Activated T-helper 17 cell treated with anti-CD3 and anti-CD28 coated beads, Interleukin-2, amount 50 U/mL, for 72 hours (primary cell): ENCODE measurements at regions not wholly inside any gene's neighbourhood (a gene's known extent, or its start where the extent isn't known, plus 50 kb on each side); places are given as distances from the start of the nearest gene placed in this dataset.

Source experiments
- ATAC-seq: fragments of 150-1000 bp; cut with Tn5 transposase; replicated peaks from 2 replicates; pipeline ENCODE4 v1.10.0; 2021; ENCODE audit warnings: mild to moderate bottlenecking, moderate library complexity
- H3K27ac Mint-ChIP-seq: one replicate; pipeline ENCODE4 v1.8.0; 2022; ENCODE audit warnings: mixed read lengths
- H3K27me3 Mint-ChIP-seq: one replicate; pipeline ENCODE4 v1.8.0; 2022; ENCODE audit warnings: mixed read lengths
- H3K36me3 Mint-ChIP-seq: one replicate; pipeline ENCODE4 v1.8.0; 2022; ENCODE audit warnings: low read depth, mild to moderate bottlenecking, mixed read lengths
- H3K4me1 Mint-ChIP-seq: one replicate; pipeline ENCODE4 v1.8.0; 2022; ENCODE audit warnings: mixed read lengths
- H3K4me3 Mint-ChIP-seq: one replicate; pipeline ENCODE4 v1.8.0; 2022; ENCODE audit warnings: mild to moderate bottlenecking, mixed read lengths
- H3K9me3 Mint-ChIP-seq: one replicate; pipeline ENCODE4 v1.8.0; 2022; ENCODE audit warnings: mixed read lengths

DNA sequence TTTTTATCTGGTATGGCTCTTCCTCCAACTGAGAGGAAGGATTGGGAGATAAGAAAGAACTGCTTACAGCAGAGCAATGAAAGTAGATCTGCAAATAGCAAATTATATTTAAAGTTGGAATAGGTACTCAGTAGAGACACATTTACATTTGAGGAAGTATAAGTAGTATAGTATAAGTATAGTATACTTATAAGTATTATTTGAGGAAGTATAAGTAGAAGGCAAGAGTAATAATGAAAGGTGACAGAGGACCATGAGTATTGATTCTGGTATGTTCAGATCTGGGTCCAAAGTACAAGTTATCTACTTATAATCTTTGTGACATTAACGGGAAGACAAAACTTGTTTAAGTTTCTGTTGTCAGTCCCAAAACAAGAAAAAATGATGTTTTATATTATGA, 527.6 kb upstream of the SORCS1 start:
- no peak for ATAC-seq
- Mint-ChIP-seq H3K36me3 (no peaks in the 10 kb centered on the region), H3K27me3 (no peaks in the 10 kb centered on the region), H3K9me3 (peaks cover 13% of the 10 kb centered on the region), H3K27ac (no peak overlapping the region), H3K4me1 (no peaks in the 10 kb centered on the region), H3K4me3 (no peak overlapping the region)

DNA sequence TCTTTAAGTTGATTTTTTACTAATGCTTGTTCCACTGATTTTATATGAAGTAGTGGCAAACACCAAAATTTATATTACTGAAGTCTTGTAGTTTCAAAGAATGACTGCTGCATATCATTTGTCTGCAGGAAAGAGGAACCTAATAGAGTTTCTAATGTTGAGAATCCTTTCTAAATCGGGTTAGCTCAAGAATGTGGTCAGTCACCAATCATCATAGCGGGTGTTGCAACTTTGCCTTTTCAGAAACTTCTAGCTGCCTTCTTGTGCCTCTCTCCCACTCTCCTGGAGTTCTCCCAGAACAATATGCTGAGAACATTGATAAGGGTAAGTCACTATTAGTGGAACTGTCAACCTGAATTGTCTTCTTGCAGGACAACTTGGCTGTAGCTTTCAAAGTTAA, 524.8 kb upstream of the SORCS1 start:
- Mint-ChIP-seq H3K27ac (no peak overlapping the region), H3K27me3 (no peaks in the 10 kb centered on the region), H3K36me3 (no peaks in the 10 kb centered on the region), H3K4me1 (no peaks in the 10 kb centered on the region), H3K9me3 (peaks cover 17% of the 10 kb centered on the region), H3K4me3 (no peak overlapping the region)
- no peak for ATAC-seq

DNA sequence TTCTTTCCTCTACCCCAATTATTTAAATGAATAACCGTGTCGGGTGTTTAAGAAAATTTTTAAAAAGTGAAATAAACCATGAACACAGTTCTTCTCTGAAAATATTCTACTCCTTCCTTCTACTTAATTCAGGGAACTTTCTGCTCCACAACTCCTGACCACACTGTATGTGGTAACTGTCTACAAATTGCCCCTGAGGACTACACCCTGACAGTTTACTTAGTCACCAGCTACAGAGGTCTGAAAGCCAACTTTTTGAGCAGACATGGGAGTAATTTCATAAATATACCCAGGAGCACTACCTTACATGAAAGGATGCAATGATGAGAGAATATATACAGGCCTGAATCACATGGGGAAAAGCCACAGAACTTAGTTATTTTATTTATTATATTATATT, 523.2 kb upstream of the SORCS1 start:
- Mint-ChIP-seq H3K4me3 (no peak overlapping the region), H3K27ac (no peak overlapping the region), H3K4me1 (no peaks in the 10 kb centered on the region), H3K36me3 (no peaks in the 10 kb centered on the region), H3K27me3 (no peaks in the 10 kb centered on the region), H3K9me3 (peaks cover 15% of the 10 kb centered on the region)
- no peak for ATAC-seq

DNA sequence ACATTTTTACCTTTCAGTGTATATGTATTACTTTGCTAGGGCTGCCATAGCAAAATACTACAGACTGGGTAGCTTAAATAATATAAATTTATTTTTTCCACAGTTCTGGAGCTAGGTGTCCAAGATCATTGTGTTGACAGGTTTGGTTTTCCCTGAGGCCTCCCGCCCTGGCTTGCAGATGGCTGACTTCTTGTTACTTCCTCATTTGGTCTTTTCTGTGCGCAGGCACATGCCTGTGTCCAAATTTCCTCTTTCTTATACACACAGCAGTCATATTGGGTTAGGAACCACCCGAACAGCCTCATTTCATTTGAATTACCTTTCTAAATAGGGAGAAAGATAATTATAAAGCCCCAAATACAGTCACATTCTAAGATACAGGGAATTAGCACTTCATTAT, 521.6 kb upstream of the SORCS1 start:
- no peaks in the 10 kb centered on the region for H3K27me3 Mint-ChIP-seq
- H3K4me3 Mint-ChIP-seq = no peak overlapping the region
- no peak overlapping the region for H3K27ac Mint-ChIP-seq
- no peaks in the 10 kb centered on the region for H3K36me3 Mint-ChIP-seq
- H3K4me1 Mint-ChIP-seq = no peaks in the 10 kb centered on the region
- no peak for ATAC-seq
- H3K9me3 Mint-ChIP-seq = peaks cover 13% of the 10 kb centered on the region

DNA sequence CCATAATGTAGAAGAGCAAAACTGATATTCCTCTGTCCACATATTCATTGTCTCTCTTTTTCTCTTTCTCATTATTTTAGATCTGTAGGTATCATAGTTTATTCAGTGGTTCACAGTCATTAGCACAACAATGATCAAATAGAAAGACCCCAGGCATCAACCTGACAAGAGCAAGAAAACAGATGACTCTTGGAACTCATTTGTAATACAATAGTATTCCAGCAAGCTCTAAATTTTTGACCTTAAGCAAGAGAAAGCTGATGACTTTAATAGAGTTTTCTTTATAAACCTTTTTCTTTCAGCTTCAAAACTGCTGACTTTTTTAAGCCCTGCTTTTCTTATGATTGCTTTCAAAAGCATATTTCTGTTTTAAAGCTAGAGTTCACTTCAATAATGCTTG, 507.5 kb upstream of the SORCS1 start:
- Mint-ChIP-seq H3K36me3 (no peaks in the 10 kb centered on the region), H3K27ac (no peak overlapping the region), H3K9me3 (peaks cover 11% of the 10 kb centered on the region), H3K27me3 (no peaks in the 10 kb centered on the region), H3K4me1 (no peaks in the 10 kb centered on the region), H3K4me3 (no peak overlapping the region)
- ATAC-seq = no peak

DNA sequence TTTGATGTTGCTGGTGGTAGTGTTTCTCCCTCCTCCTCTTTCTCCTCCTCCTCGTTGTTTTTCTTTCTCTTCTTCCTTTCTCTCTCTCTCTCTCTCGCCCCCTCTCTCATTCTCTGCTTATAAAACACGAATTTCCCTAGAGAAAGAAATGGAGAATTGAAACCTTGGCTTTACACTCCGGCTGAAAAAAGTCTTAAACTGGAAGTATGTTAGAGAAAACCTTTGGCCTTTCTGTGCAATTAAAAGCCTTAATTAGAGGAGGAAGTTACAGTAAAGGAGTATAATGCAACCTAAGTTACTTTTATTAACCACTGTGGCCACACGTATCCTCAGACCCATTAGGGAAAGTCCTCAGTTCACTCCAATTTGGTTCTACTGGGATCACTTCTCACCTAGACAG, 501.7 kb upstream of the SORCS1 start:
- H3K27me3 Mint-ChIP-seq = no peaks in the 10 kb centered on the region
- H3K36me3 Mint-ChIP-seq = no peaks in the 10 kb centered on the region
- H3K4me1 Mint-ChIP-seq = no peaks in the 10 kb centered on the region
- ATAC-seq = no peak
- peaks cover 19% of the 10 kb centered on the region for H3K9me3 Mint-ChIP-seq
- H3K4me3 Mint-ChIP-seq = no peak overlapping the region
- H3K27ac Mint-ChIP-seq = no peak overlapping the region

DNA sequence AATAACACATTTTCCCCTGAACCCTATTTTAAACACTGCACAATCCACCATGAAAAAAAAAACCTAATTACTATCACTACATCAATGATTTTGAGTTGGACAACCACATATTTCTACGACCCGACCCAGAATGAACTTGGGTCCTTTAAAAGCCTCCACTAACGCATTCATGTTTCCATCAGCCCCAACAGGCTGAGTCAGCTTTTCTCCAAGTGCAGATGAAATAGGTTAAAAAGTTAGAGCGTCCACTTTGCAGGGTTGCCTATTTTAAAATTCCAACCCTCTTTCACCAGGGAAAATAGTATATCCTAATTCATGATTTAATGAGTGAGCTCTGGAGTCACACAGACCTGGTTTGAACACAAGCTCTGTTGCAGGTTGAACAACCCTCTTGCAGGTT, 501.0 kb upstream of the SORCS1 start:
- no peaks in the 10 kb centered on the region for H3K4me1 Mint-ChIP-seq
- no peaks in the 10 kb centered on the region for H3K36me3 Mint-ChIP-seq
- no peak overlapping the region for H3K4me3 Mint-ChIP-seq
- no peak for ATAC-seq
- peaks cover 19% of the 10 kb centered on the region for H3K9me3 Mint-ChIP-seq
- H3K27ac Mint-ChIP-seq = no peak overlapping the region
- no peaks in the 10 kb centered on the region for H3K27me3 Mint-ChIP-seq

DNA sequence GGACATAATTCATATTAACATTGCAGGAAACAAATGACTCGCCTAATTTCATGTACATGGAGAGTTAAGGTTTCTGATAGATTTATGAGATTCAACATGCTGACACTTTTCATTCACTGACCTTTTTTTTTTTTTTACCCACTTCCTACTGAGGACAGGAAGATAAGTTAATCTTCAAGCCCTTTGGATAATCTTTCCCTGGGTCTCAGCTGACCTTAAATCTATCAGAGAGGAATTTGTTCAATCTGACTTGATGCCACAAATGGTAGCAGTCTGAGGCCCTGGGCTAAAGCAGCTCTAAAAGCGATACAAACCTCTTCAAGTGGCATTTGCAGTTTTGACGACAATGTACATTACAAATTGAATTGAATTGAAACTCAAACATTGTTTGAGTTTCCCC, 493.3 kb upstream of the SORCS1 start:
- Mint-ChIP-seq H3K36me3 (no peaks in the 10 kb centered on the region), H3K4me1 (no peaks in the 10 kb centered on the region), H3K9me3 (peaks cover 24% of the 10 kb centered on the region), H3K27me3 (no peaks in the 10 kb centered on the region), H3K27ac (no peak overlapping the region), H3K4me3 (no peak overlapping the region)
- ATAC-seq = no peak

DNA sequence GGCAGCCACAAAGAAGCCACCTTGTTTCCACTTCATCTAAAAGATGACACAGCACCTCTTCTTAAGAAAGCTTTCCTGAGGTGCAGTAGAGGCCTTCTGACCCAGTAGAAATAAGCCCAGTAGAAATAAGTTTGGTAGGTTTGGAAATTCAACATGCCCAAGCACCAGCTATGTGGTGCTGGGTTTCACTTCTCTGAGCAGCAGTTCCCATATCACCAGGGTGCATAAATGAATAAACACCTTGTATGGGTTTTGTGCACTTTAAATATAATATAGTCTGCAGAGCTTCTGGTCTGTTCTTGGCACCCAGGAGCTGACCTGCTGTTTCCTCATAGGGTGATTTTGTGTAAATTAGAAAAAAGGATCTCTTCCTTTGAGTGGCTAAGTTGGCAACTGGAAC, 492.4 kb upstream of the SORCS1 start:
- H3K27ac Mint-ChIP-seq = no peak overlapping the region
- peaks cover 21% of the 10 kb centered on the region for H3K9me3 Mint-ChIP-seq
- no peak overlapping the region for H3K4me3 Mint-ChIP-seq
- no peak for ATAC-seq
- H3K4me1 Mint-ChIP-seq = no peaks in the 10 kb centered on the region
- no peaks in the 10 kb centered on the region for H3K27me3 Mint-ChIP-seq
- H3K36me3 Mint-ChIP-seq = no peaks in the 10 kb centered on the region

DNA sequence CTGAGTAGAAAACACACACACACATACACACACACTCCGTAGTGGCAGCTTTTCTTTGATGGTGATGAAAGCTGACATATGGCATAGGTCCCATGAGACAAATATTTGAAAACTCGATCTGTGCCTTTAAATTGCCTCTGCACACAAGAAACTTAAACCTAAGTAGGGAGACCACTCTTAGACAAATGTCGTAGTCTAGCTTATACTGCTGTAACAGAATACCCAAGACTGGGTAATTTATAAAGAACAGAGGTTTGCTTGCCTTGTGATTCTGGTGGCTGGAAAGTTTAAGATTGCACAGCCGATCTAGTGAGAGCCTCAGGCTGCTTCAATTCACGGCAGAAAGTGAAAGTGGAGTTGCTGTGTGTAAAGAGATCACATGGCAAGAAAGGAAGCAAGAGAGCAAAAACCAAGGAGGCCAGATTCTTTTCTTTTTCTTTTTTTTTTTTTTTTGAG, 489.4 kb upstream of the SORCS1 start:
- no peak for ATAC-seq
- Mint-ChIP-seq H3K4me1 (no peaks in the 10 kb centered on the region), H3K27ac (no peak overlapping the region), H3K27me3 (no peaks in the 10 kb centered on the region), H3K36me3 (no peaks in the 10 kb centered on the region), H3K9me3 (peaks cover 17% of the 10 kb centered on the region), H3K4me3 (no peak overlapping the region)

DNA sequence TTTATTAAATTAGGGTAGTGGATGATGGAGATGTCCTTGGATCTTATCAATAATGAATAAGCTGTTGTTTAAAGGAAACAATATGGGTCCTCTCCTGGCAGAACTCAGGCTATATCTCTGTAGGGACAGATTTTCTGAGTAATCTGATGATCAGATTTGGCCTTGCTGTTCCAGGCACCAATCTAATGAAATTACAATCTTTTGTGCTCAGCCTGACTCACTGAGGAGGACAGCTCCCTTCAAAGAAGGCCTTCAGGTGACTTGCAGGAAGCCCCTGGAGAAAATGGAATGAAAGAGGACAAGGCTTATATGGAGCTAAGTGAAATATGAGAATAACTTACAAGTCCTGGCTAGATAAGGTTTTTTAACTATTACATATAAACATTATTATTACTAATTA, 486.4 kb upstream of the SORCS1 start:
- Mint-ChIP-seq H3K9me3 (peaks cover 11% of the 10 kb centered on the region), H3K36me3 (no peaks in the 10 kb centered on the region), H3K4me1 (no peaks in the 10 kb centered on the region), H3K27me3 (no peaks in the 10 kb centered on the region), H3K27ac (no peak overlapping the region), H3K4me3 (no peak overlapping the region)
- no peak for ATAC-seq

DNA sequence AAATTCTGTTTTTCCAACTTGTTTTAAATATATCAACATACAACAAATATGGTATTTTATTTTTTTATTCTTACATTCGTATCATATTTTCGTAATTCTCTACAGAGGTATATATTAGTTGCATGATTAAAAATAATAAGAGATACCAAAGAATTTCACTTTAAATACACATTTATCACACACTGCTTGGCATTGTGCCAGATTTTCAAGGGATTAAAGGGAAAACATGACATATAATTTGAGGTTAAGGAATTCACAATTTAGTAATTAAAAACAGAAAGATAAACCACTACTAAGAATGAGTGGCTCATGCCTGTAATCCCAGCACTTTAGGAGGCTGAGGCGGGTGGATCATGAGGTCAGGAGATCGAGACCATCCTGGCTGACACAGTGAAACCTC, 484.7 kb upstream of the SORCS1 start:
- Mint-ChIP-seq H3K9me3 (no peaks in the 10 kb centered on the region), H3K36me3 (no peaks in the 10 kb centered on the region), H3K4me1 (no peaks in the 10 kb centered on the region), H3K27me3 (no peaks in the 10 kb centered on the region), H3K27ac (no peak overlapping the region), H3K4me3 (no peak overlapping the region)
- ATAC-seq = no peak

DNA sequence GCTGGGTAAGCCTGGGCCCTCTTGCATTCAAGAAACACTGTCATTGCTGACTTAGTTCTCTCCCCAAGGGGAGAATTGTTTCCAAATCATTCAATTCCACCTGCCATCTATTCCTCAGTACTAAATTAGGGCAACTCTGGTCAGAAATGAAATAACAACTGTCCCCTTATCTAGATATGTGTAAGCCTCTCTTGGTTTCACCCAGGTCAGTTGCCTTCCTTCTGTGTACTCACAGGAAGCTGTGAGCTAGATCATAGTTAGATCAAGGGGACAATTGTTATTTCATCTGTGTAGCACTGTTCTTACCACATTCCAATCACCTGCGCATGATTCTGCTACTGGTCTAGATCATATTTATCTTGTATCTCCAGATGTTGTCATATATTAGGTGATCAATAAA, 483.0 kb upstream of the SORCS1 start:
- H3K4me1 Mint-ChIP-seq = no peaks in the 10 kb centered on the region

DNA sequence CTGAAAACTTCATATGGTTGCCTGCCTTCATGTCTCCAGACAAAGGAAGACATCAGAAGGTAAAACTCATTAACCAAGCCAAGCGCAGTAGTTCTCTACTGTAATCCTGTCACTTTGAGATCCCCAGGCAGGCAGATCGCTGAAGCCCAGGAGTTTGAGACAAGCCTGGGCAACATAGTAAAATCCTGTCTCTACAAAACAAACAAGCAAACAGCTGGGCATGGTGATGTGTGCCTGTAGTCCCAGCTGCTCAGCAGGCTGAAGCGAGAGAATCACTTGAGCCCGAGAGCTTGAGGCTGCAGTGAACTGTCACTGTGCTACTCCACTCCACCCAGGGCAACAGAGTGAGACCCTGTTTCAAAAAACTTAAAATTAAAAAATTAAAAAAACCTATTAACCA, 467.4 kb upstream of the SORCS1 start:
- Mint-ChIP-seq H3K27me3 (no peaks in the 10 kb centered on the region), H3K27ac (no peak overlapping the region), H3K36me3 (no peaks in the 10 kb centered on the region), H3K9me3 (peaks cover 16% of the 10 kb centered on the region), H3K4me3 (no peak overlapping the region), H3K4me1 (no peaks in the 10 kb centered on the region)
- no peak for ATAC-seq

More for the DNA sequence above, 483.0 kb upstream of the SORCS1 start:
- H3K9me3 Mint-ChIP-seq = no peaks in the 10 kb centered on the region
- H3K36me3 Mint-ChIP-seq = no peaks in the 10 kb centered on the region
- no peak overlapping the region for H3K4me3 Mint-ChIP-seq
- no peak for ATAC-seq
- no peak overlapping the region for H3K27ac Mint-ChIP-seq
- H3K27me3 Mint-ChIP-seq = no peaks in the 10 kb centered on the region

DNA sequence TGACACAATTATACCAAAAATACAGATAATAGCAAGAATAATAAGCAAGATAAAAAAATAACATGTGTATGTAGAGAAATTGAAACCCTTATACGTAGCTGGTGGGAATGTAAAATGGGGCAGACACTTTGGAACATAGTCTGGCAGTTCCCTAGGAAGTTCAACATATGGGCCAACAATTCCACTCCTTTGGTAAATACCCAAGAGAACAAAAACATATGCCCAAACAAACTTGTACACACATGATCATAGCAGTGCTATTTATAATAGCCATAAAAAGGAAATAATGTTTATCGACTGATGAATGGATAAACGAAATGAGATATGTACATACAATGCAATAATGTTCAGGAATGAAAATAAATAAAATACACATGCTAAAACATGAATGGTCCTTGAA, 462.4 kb upstream of the SORCS1 start:
- Mint-ChIP-seq H3K4me3 (no peak overlapping the region), H3K36me3 (no peaks in the 10 kb centered on the region), H3K27me3 (no peaks in the 10 kb centered on the region), H3K27ac (no peak overlapping the region), H3K4me1 (no peaks in the 10 kb centered on the region), H3K9me3 (no peaks in the 10 kb centered on the region)
- no peak for ATAC-seq

DNA sequence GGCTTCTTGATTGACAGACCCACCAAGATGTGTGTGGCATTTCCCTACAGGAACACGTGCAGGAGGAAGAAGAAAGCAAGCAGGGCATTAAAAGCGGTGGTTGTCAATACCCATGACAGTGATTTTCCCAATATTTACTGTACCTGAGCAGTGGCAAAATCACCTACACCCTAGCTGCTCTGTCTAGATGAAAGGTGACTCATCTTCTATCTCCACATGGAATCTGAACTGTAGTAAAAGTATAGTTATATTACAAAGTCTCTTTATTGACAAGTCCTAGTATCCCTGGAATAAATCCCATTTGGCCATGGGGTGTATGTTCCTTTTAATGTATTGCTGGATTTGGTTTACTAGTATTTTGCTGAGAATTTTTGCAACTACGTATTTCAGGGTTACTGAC, 458.8 kb upstream of the SORCS1 start:
- H3K9me3 Mint-ChIP-seq = peaks cover 8% of the 10 kb centered on the region
- no peaks in the 10 kb centered on the region for H3K4me1 Mint-ChIP-seq
- no peak for ATAC-seq
- H3K27ac Mint-ChIP-seq = no peak overlapping the region
- no peak overlapping the region for H3K4me3 Mint-ChIP-seq
- no peaks in the 10 kb centered on the region for H3K27me3 Mint-ChIP-seq
- H3K36me3 Mint-ChIP-seq = no peaks in the 10 kb centered on the region
